GM19351 (cell line): ENCODE measurements at regions not wholly inside any gene's neighbourhood (a gene's known extent, or its start where the extent isn't known, plus 50 kb on each side); places are given as distances from the start of the nearest gene placed in this dataset.
"Not testable (repeated sequence)": the region's sequence is repeated elsewhere in the genome, so short reads cannot be mapped to it uniquely, and the experiment has no call there.

Experiments
- ATAC-seq: cut with Tn5 transposase; IDR thresholded peaks from one replicate; pipeline ENCODE4 v1.9.1; 2021; ENCODE audit warnings: mild to moderate bottlenecking, moderate library complexity; ENCODE audit not compliant: unreplicated experiment

GRCh38 chrX:40996886-40997530 lies 88.2 kb upstream of the USP9X start:
- peak; percentile 72 for ATAC-seq

GRCh38 chrX:40998123-40998522 lies 87.1 kb upstream of the USP9X start:
- ATAC-seq = no peak

DNA sequence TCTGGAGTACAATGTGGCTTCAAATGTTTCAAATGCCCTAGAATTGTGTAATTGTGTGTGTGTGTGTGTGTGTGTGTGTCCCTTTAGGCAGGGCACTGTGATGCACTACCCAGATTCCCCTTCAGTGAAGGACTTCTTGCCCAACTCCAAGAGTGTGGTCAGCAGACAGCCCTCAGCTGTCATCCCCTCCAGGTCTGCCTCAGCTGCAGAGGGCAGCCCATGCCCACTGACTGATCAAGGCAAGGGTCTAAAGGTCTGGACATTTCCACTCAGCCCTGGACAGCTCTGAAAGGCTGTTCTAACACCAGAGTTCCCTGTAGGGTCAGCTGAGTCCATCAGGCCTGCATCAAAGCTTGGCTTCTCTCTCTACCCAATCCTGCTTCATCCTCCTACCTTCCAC lies 83.9 kb upstream of the USP9X start:
- ATAC-seq = no peak

DNA sequence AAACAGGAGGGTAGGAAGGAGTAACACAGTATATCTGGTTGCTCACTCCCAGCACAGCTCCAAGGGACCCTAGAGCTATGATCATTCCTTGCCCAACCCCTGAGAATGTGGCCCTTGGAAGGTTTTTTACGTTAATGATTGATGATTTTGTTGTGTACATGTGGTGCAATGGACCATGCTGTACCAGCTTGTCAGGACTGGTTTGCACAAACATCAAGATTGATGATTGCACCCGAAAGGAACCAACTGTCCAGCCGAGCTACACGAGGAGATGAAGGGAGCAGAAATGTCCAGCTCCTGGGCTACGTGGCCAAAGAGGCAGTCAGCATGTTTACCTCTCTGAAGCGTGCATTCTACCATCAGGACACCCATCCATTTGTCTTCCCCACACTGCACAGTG lies 83.2 kb upstream of the USP9X start:
- no peak for ATAC-seq

- ATAC-seq = no peak
These were observed 81.6 kb upstream of the USP9X start for GRCh38 chrX:41003506-41004270.

- ATAC-seq = no peak
These were observed 79.7 kb upstream of the USP9X start for GRCh38 chrX:41005445-41005992.

- ATAC-seq = no peak
These were observed 75.1 kb upstream of the USP9X start for GRCh38 chrX:41009850-41010846.

DNA sequence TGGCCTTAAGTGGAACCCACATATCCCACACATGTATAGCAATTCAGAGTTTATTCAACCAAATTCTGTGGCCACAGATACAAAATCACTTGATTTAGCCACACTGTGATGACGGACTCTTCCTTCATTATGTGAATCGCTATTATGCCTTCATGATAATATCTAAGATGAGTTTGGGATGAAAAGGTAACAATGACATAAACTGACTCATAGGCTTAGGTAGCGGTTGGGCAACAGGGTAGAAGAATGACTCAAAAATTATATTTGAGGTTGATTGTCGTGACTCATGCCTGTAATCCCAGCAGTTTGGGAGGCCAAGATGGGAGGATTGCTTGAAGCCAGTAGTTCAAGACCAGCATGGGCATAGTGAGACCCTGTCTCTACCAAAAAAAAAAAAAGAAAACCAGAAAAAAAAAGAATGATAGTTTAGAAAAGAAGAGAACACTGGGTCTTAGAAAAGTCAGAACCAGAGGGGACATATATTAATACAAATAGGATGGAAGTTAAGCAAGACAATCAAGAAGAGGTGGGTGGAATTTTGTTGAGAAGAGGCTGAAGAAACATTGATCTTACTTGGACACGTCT lies 70.4 kb upstream of the USP9X start:
- no peak for ATAC-seq

GRCh38 chrX:41017785-41018184 lies 67.5 kb upstream of the USP9X start:
- not testable (repeated sequence) for ATAC-seq

- not testable (repeated sequence) for ATAC-seq
These were observed 66.7 kb upstream of the USP9X start for GRCh38 chrX:41018391-41019040.

DNA sequence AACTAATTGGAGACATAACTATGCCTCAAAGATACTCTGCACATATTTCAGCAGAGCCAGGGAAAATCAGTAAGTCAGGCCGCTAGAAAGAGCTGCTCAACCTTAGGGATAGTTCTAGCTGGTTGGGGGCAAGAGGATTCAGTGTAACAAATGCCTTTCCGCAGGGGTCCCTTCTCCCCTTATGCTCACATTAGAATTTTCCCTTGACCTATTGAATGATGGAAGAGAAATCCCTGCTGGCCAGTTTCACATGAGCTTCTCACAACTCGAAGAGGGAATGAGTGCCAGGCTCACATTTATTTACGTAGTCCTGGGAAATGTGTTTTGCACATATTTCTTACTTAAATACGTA lies 66.2 kb upstream of the USP9X start:
- no peak for ATAC-seq

DNA sequence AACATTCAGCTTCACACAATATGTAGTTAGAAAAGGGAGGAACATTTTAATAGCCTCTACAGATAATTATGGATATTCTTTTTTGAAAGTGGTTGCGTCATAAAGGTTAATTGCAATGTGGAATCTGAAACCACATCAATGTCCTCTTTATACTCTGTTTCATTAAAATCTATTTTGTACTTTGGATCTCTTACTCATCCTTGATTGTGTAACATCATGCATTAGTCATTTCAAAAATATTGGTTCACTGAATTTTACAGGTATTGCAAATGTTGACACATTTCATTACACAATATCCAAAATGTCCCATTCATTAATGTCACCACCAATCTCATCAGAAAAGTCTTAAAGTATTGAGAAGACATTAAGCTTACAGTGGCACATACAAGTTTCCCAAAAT lies 62.7 kb upstream of the USP9X start:
- no peak for ATAC-seq

GRCh38 chrX:41023098-41023497 lies 62.1 kb upstream of the USP9X start:
- ATAC-seq = no peak

DNA sequence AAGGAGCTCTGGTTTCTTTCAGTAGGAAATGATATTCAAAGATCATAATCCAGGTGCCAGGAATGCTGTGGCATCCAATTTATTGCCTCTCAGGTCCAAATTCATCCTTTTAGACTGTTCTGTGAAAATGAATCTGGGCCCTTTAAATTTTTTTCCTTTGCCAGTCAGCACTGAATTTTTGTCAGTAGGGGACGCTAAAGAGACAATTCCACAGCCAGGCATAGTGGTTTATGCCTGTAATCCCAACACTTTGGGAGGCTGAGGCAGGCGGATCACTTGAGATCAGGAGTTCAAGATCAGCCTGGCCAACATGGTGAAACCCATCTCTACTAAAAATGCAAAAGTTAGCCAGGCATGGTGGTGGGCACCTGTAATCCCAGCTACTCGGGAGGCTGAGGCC lies 60.9 kb upstream of the USP9X start:
- not testable (repeated sequence) for ATAC-seq

GRCh38 chrX:41024755-41025154 lies 60.5 kb upstream of the USP9X start:
- no peak for ATAC-seq

- ATAC-seq = no peak
These were observed 59.1 kb upstream of the USP9X start for GRCh38 chrX:41025926-41026701.

DNA sequence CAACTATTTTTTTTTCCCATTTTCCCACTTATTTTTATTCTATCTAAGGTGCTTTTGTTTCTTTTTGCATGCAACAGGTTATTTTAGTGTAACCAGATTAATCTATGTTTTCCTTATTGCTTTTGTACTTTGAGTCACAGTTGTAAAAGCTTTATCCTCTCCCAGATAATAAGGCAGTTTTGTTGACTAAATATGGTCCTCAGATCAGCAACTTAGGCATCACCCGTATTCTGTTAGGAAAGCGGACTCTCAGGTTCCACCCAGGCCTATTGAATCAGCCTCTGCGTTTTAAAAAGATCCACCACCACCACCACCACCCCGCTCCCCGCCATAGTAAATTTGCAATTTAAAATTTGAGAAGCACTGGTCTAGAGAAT lies 58.6 kb upstream of the USP9X start:
- no peak for ATAC-seq

DNA sequence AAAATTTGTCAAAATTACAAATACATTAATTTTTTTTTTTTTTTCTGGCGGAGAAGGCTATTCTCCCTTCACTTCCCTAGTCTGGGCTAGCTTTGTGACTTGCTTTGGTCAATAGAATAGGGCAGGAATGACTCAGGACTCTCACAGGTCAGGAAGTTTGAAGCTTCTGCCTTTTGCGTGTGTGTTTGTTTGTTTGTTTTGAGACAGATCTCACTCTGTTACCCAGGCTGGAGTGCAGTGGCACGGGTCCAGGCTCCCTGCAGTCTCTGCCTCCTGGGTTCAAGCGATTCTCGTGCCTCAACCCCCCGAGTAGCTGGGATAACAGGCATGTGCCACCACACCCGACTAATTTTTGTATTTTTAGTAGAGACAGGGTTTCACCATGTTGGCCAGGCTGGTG lies 55.9 kb upstream of the USP9X start:
- ATAC-seq = no peak

GRCh38 chrX:41031256-41031967 lies 53.8 kb upstream of the USP9X start:
- no peak for ATAC-seq
